Activated T-cell treated with anti-CD3 and anti-CD28 coated beads, Interleukin-2, amount 50 U/mL, for 24 hours (primary cell): ENCODE measurements at regions not wholly inside any gene's neighbourhood (a gene's known extent, or its start where the extent isn't known, plus 50 kb on each side); places are given as distances from the start of the nearest gene placed in this dataset.
A peak's percentile ranks its signal among the peaks of the same experiment; 100 is the strongest.

ENCODE experiments used
- DNase-seq: peaks from one replicate; pipeline ENCODE4 v3.0.0-alpha.2; 2020
- H3K27ac Mint-ChIP-seq: 2 replicates; pipeline ENCODE4 v1.8.0; 2020; ENCODE audit warnings: mild to moderate bottlenecking, mixed read lengths
- H3K27me3 Mint-ChIP-seq: 2 replicates; pipeline ENCODE4 v1.8.0; 2020; ENCODE audit warnings: mixed read lengths
- H3K36me3 Mint-ChIP-seq: 2 replicates; pipeline ENCODE4 v1.8.0; 2020; ENCODE audit warnings: low read depth, mixed read lengths
- H3K4me1 Mint-ChIP-seq: 2 replicates; pipeline ENCODE4 v1.8.0; 2020; ENCODE audit warnings: low read depth, mixed read lengths
- H3K4me3 Mint-ChIP-seq: 2 replicates; pipeline ENCODE4 v1.8.0; 2020; ENCODE audit warnings: mild to moderate bottlenecking, moderate library complexity, mixed read lengths
- H3K9me3 Mint-ChIP-seq: 2 replicates; pipeline ENCODE4 v1.8.0; 2020; ENCODE audit warnings: mixed read lengths

GRCh38 chr2:20139407-20140172, 85.3 kb downstream of the SDC1 start:
- no peaks in the 10 kb centered on the region for H3K9me3 Mint-ChIP-seq
- no peak overlapping the region for H3K27ac Mint-ChIP-seq
- H3K4me1 Mint-ChIP-seq = no peaks in the 10 kb centered on the region
- no peak for DNase-seq
- H3K4me3 Mint-ChIP-seq = no peak overlapping the region
- no peaks in the 10 kb centered on the region for H3K36me3 Mint-ChIP-seq
- peaks cover 12% of the 10 kb centered on the region for H3K27me3 Mint-ChIP-seq

- Mint-ChIP-seq H3K4me1 (no peaks in the 10 kb centered on the region), H3K4me3 (no peak overlapping the region), H3K27ac (no peak overlapping the region), H3K9me3 (no peaks in the 10 kb centered on the region), H3K36me3 (no peaks in the 10 kb centered on the region), H3K27me3 (peaks cover 16% of the 10 kb centered on the region)
- no peak for DNase-seq
These were observed 86.2 kb downstream of the SDC1 start for GRCh38 chr2:20138696-20139095.

GRCh38 chr2:20137884-20138283, 86.5 kb upstream of the LAPTM4A start:
- Mint-ChIP-seq H3K4me3 (no peak overlapping the region), H3K4me1 (no peaks in the 10 kb centered on the region), H3K27ac (no peak overlapping the region), H3K36me3 (no peaks in the 10 kb centered on the region), H3K9me3 (no peaks in the 10 kb centered on the region), H3K27me3 (peaks cover 16% of the 10 kb centered on the region)
- no peak for DNase-seq

GRCh38 chr2:20137131-20137571, 85.7 kb upstream of the LAPTM4A start:
- Mint-ChIP-seq H3K9me3 (no peaks in the 10 kb centered on the region), H3K4me1 (no peaks in the 10 kb centered on the region), H3K27me3 (peaks cover 19% of the 10 kb centered on the region), H3K4me3 (no peak overlapping the region), H3K36me3 (no peaks in the 10 kb centered on the region), H3K27ac (no peak overlapping the region)
- no peak for DNase-seq

GRCh38 chr2:20136149-20136548, 84.7 kb upstream of the LAPTM4A start:
- no peak for DNase-seq
- Mint-ChIP-seq H3K27me3 (peaks cover 23% of the 10 kb centered on the region), H3K9me3 (no peaks in the 10 kb centered on the region)

GRCh38 chr2:20135631-20136050, 84.2 kb upstream of the LAPTM4A start:
- H3K4me3 Mint-ChIP-seq = no peak overlapping the region
- no peak overlapping the region for H3K27ac Mint-ChIP-seq
- DNase-seq = peak; percentile 52

More at GRCh38 chr2:20136149-20136548, 84.7 kb upstream of the LAPTM4A start:
- Mint-ChIP-seq H3K27ac (no peak overlapping the region), H3K4me3 (no peak overlapping the region), H3K4me1 (no peaks in the 10 kb centered on the region), H3K36me3 (no peaks in the 10 kb centered on the region)

GRCh38 chr2:20132990-20133535, 81.6 kb upstream of the LAPTM4A start:
- Mint-ChIP-seq H3K36me3 (no peaks in the 10 kb centered on the region), H3K27ac (no peak overlapping the region), H3K27me3 (peaks cover 28% of the 10 kb centered on the region), H3K4me3 (no peak overlapping the region), H3K4me1 (no peaks in the 10 kb centered on the region), H3K9me3 (no peaks in the 10 kb centered on the region)
- no peak for DNase-seq

More at GRCh38 chr2:20135631-20136050, 84.2 kb upstream of the LAPTM4A start:
- no peaks in the 10 kb centered on the region for H3K9me3 Mint-ChIP-seq
- no peaks in the 10 kb centered on the region for H3K36me3 Mint-ChIP-seq
- H3K4me1 Mint-ChIP-seq = no peaks in the 10 kb centered on the region
- H3K27me3 Mint-ChIP-seq = peaks cover 23% of the 10 kb centered on the region

- Mint-ChIP-seq H3K4me1 (no peaks in the 10 kb centered on the region), H3K27ac (no peak overlapping the region), H3K36me3 (no peaks in the 10 kb centered on the region), H3K4me3 (no peak overlapping the region), H3K9me3 (no peaks in the 10 kb centered on the region), H3K27me3 (peaks cover 28% of the 10 kb centered on the region)
- DNase-seq = no peak
These were observed 79.6 kb upstream of the LAPTM4A start for GRCh38 chr2:20130821-20131645.

- Mint-ChIP-seq H3K36me3 (no peaks in the 10 kb centered on the region), H3K4me3 (no peak overlapping the region), H3K27ac (no peak overlapping the region), H3K4me1 (no peaks in the 10 kb centered on the region), H3K27me3 (peaks cover 22% of the 10 kb centered on the region), H3K9me3 (no peaks in the 10 kb centered on the region)
- no peak for DNase-seq
These were observed 78.7 kb upstream of the LAPTM4A start for GRCh38 chr2:20130160-20130560.

- Mint-ChIP-seq H3K9me3 (no peaks in the 10 kb centered on the region), H3K27ac (no peak overlapping the region), H3K36me3 (no peaks in the 10 kb centered on the region), H3K4me1 (no peaks in the 10 kb centered on the region), H3K27me3 (peaks cover 16% of the 10 kb centered on the region), H3K4me3 (no peak overlapping the region)
- DNase-seq = no peak
These were observed 78.1 kb upstream of the LAPTM4A start for GRCh38 chr2:20129331-20130159.

GRCh38 chr2:20128506-20129330, 77.3 kb upstream of the LAPTM4A start:
- H3K27me3 Mint-ChIP-seq = peaks cover 11% of the 10 kb centered on the region
- no peaks in the 10 kb centered on the region for H3K36me3 Mint-ChIP-seq
- H3K9me3 Mint-ChIP-seq = no peaks in the 10 kb centered on the region
- H3K4me1 Mint-ChIP-seq = no peaks in the 10 kb centered on the region
- no peak for DNase-seq
- no peak overlapping the region for H3K27ac Mint-ChIP-seq
- no peak overlapping the region for H3K4me3 Mint-ChIP-seq

- no peaks in the 10 kb centered on the region for H3K36me3 Mint-ChIP-seq
- no peak for DNase-seq
- H3K27me3 Mint-ChIP-seq = peaks cover 5% of the 10 kb centered on the region
- H3K4me3 Mint-ChIP-seq = no peak overlapping the region
- H3K9me3 Mint-ChIP-seq = no peaks in the 10 kb centered on the region
- no peak overlapping the region for H3K27ac Mint-ChIP-seq
- H3K4me1 Mint-ChIP-seq = no peaks in the 10 kb centered on the region
These were observed 75.0 kb upstream of the LAPTM4A start for GRCh38 chr2:20126469-20126868.

GRCh38 chr2:20126040-20126439, 74.6 kb upstream of the LAPTM4A start:
- Mint-ChIP-seq H3K27ac (no peak overlapping the region), H3K9me3 (no peaks in the 10 kb centered on the region)

More at GRCh38 chr2:20126040-20126439, 74.6 kb upstream of the LAPTM4A start:
- Mint-ChIP-seq H3K27me3 (peaks cover 5% of the 10 kb centered on the region), H3K36me3 (no peaks in the 10 kb centered on the region), H3K4me1 (no peaks in the 10 kb centered on the region), H3K4me3 (no peak overlapping the region)
- no peak for DNase-seq
